Gastrocnemius medialis (tissue), 4 donors: ENCODE measurements at regions not wholly inside any gene's neighbourhood (a gene's known extent, or its start where the extent isn't known, plus 50 kb on each side); places are given as distances from the start of the nearest gene placed in this dataset.
"Not testable (repeated sequence)": the region's sequence is repeated elsewhere in the genome, so short reads cannot be mapped to it uniquely, and the experiment has no call there.

Source experiments
- ATAC-seq, 2 donors: fragments of 150-250 bp; one replicate each; pipeline ENCODE4 v1.9.1; 2016
- DNase-seq, 2 donors: peaks; one replicate each; pipeline ENCODE4 v3.0.0-alpha.2; 2019
- H3K27ac ChIP-seq, 4 donors: fragments of 200-600 bp; sonication (generic); 1 replicate in 1 of 4; 2 replicates in 3 of 4; pipeline ENCODE4 v1.5.1; 2016 to 2018; ENCODE audit warnings: mild to moderate bottlenecking in 2 of 4, moderate library complexity in 1 of 4
- H3K27me3 ChIP-seq, 3 donors: fragments of 200-600 bp; sonication (generic) in 2 of 3; 1 replicate in 1 of 3; 2 replicates in 2 of 3; pipeline versions ENCODE4 v1.5.1 to v1.6.0; 2016 to 2019; ENCODE audit warnings: mild to moderate bottlenecking in 1 of 3, moderate library complexity in 1 of 3
- H3K36me3 ChIP-seq, 2 donors: fragments of 200-600 bp; sonication (generic) in 1 of 2; one replicate each; pipeline ENCODE4 v1.5.1; 2017 to 2018
- H3K4me1 ChIP-seq, 2 donors: fragments of 200-600 bp; sonication (generic) in 1 of 2; one replicate each; pipeline ENCODE4 v1.5.1; 2016 to 2017; ENCODE audit warnings: mild to moderate bottlenecking in 2 of 2
- H3K4me3 ChIP-seq, 4 donors: fragments of 200-600 bp; sonication (generic) in 3 of 4; 1 replicate in 1 of 4; 2 replicates in 3 of 4; pipeline ENCODE4 v1.5.1; 2016 to 2019; ENCODE audit warnings: mild to moderate bottlenecking in 2 of 4
- H3K9me3 ChIP-seq, 3 donors: fragments of 200-600 bp; sonication (generic) in 2 of 3; 1 replicate in 1 of 3; 2 replicates in 2 of 3; pipeline ENCODE4 v1.5.1; 2016 to 2019
- CTCF ChIP-seq, 5 experiments: fragments of 450-650 bp in 3 of 5; fragments of 200-600 bp in 2 of 5; sonication (generic) in 2 of 5; IDR thresholded peaks in 4 of 5; conservative IDR thresholded peaks in 1 of 5; 1 replicate in 4 of 5; 2 replicates in 1 of 5; pipeline ENCODE4 v1.5.1; 2016 to 2019; ENCODE audit warnings: antibody characterized with exemption in 5 of 5, mild to moderate bottlenecking in 3 of 5, moderate library complexity in 3 of 5
- POLR2A ChIP-seq, 2 donors: fragments of 450-650 bp; IDR thresholded peaks; one replicate each; pipeline ENCODE4 v1.6.1; 2017; ENCODE audit warnings: antibody characterized with exemption in 2 of 2, mild to moderate bottlenecking in 2 of 2, moderate library complexity in 2 of 2
- in situ Hi-C, 4 donors: fragments of 200-750 bp; cut with MboI; loops; one replicate each; pipeline versions ENCODE4 v1.15.0 to v1.8.0; 2017; ENCODE audit warnings: low sequenced_read_pairs in 4 of 4
- intact Hi-C: fragments of 100-400 bp; cut with DNase I; formaldehyde crosslinking; loops from one replicate; pipeline ENCODE4 v1.15.1; 2023; ENCODE audit warnings: low total_unique reads

GRCh38 chr6:12490904-12491571 is 200.9 kb downstream of the EDN1 start:
- intact Hi-C loops = no loop called here
- Histone ChIP-seq H3K9me3 (no peaks in the 10 kb centered on the region), H3K36me3 (no peaks in the 10 kb centered on the region), H3K4me1 (no peaks in the 10 kb centered on the region), H3K4me3 (no peak overlapping the region), H3K27me3 (no peaks in the 10 kb centered on the region), H3K27ac (no peak overlapping the region)
- TF ChIP-seq POLR2A (IDR thresholded peaks at IDR 0.05) (no peak), CTCF (IDR thresholded peaks at IDR 0.05 in 4 of 5, conservative IDR thresholded peaks at IDR 0.05 in 1 of 5) (no peak)
- in situ Hi-C loops = no loop called here
- DNase-seq (no peak), ATAC-seq (no peak)

- H3K27me3 ChIP-seq, in situ Hi-C loops, DNase-seq, H3K4me1 ChIP-seq, intact Hi-C loops, H3K27ac ChIP-seq, H3K4me3 ChIP-seq, ATAC-seq, H3K36me3 ChIP-seq, H3K9me3 ChIP-seq: not testable (repeated sequence)
Measured at GRCh38 chr6:12492929-12493328, 202.8 kb downstream of the EDN1 start.

- ATAC-seq = no peak
- Histone ChIP-seq H3K4me3 (no peak overlapping the region), H3K4me1 (no peaks in the 10 kb centered on the region), H3K27me3 (no peaks in the 10 kb centered on the region), H3K36me3 (no peaks in the 10 kb centered on the region), H3K9me3 (peaks cover 0 to 1% (median 0%) of the 10 kb centered on the region in 3 donors), H3K27ac (no peak overlapping the region)
- no peak for DNase-seq
- intact Hi-C loops (no loop called here), in situ Hi-C loops (no loop called here)
- no peak for TF ChIP-seq CTCF (IDR thresholded peaks at IDR 0.05 in 4 of 5, conservative IDR thresholded peaks at IDR 0.05 in 1 of 5)
- TF ChIP-seq POLR2A (IDR thresholded peaks at IDR 0.05) = no peak
Measured at GRCh38 chr6:12493446-12493845, 203.3 kb downstream of the EDN1 start.

DNA sequence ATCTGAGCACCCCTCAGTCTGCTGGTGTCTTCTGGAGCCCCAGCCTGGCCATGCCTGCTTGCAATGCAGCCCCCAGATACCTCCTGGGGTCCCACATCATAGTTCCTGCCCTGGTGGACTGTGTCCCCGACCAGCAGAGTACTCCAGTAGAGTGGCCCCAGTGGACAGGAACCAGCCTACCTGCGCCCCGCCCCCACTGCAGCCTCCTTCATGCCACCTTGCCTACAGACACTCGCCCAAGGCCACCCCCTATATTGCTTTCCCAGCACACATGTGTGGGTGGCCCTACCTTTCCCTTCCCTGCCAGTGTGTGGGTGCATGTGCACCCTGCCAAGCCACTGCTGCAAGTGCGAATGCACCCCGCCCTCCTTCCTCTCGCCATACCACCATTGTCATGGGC is 204.0 kb downstream of the EDN1 start:
- DNase-seq (no peak), ATAC-seq (no peak)
- H3K4me3 ChIP-seq = no peak overlapping the region
- H3K27me3 ChIP-seq = no peaks in the 10 kb centered on the region
- H3K36me3 ChIP-seq = no peaks in the 10 kb centered on the region
- H3K4me1 ChIP-seq = no peaks in the 10 kb centered on the region
- in situ Hi-C loops = no loop called here
- H3K27ac ChIP-seq = no peak overlapping the region
- H3K9me3 ChIP-seq = peaks cover 0 to 3% (median 0%) of the 10 kb centered on the region in 3 donors
- TF ChIP-seq CTCF (IDR thresholded peaks at IDR 0.05 in 4 of 5, conservative IDR thresholded peaks at IDR 0.05 in 1 of 5) (no peak), POLR2A (IDR thresholded peaks at IDR 0.05) (no peak)
- intact Hi-C loops = no loop called here

GRCh38 chr6:12501990-12502389 is 211.8 kb downstream of the EDN1 start:
- no peak for ATAC-seq
- H3K4me3 ChIP-seq = no peak overlapping the region
- no peak for DNase-seq
- H3K27ac ChIP-seq = no peak overlapping the region
- no peaks in the 10 kb centered on the region for H3K27me3 ChIP-seq
- peaks cover 0 to 3% (median 0%) of the 10 kb centered on the region in 3 donors for H3K9me3 ChIP-seq
- no peaks in the 10 kb centered on the region for H3K36me3 ChIP-seq
- in situ Hi-C loops (no loop called here), intact Hi-C loops (no loop called here)
- H3K4me1 ChIP-seq = no peaks in the 10 kb centered on the region
- no peak for TF ChIP-seq POLR2A (IDR thresholded peaks at IDR 0.05)
- TF ChIP-seq CTCF (IDR thresholded peaks at IDR 0.05 in 4 of 5, conservative IDR thresholded peaks at IDR 0.05 in 1 of 5) = no peak
